HG02610 (cell line): ENCODE measurements at regions not wholly inside any gene's neighbourhood (a gene's known extent, or its start where the extent isn't known, plus 50 kb on each side); places are given as distances from the start of the nearest gene placed in this dataset.
"Not testable (repeated sequence)": the region's sequence is repeated elsewhere in the genome, so short reads cannot be mapped to it uniquely, and the experiment has no call there.

Experiments
- ATAC-seq: cut with Tn5 transposase; IDR thresholded peaks from one replicate; pipeline ENCODE4 v1.9.1; 2021; ENCODE audit warnings: mild to moderate bottlenecking, moderate library complexity; ENCODE audit not compliant: unreplicated experiment

- no peak for ATAC-seq
These were observed 671.5 kb upstream of the TMEM132C start for GRCh38 chr12:127595506-127595905.

DNA sequence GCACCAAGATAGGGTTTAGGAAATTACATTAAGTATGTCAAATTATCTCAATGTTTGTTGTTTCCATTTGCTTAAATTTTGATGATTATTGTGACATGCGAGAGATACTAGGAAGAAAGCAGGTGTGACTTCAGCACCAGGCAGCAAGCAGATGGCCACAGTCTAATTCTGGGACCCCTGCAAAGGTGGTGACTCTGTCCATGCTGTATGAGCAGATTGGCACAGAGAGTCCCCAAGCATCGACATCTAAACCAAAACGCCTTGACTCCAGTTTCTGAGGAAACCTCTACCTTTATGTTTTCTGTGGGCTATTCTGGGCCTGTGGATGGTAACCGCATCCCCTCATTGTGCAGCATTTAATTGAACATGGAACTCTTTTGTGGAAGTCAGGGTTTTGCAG, 670.1 kb upstream of the TMEM132C start:
- no peak for ATAC-seq

GRCh38 chr12:127599436-127599835, 667.5 kb upstream of the TMEM132C start:
- ATAC-seq, result no peak

DNA sequence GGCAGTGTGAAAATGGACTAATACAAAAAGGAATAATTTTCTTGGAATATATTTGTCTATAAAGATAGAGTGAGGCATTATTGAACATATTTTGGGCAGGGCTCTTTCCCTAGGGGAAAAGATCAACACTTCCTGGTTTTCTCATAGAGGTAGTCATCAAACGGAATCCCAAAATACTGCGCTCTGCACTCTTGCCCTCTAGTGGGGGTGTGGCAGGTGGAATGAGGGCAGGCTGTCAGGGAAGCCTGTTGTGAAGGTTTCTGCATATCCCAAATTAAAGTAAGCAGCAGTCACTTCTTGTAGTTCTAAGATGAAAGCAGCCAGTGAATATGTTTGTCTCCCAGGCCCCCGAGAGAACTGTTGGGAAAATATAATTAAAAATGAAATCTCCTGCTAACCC, 666.8 kb upstream of the TMEM132C start:
- no peak for ATAC-seq

DNA sequence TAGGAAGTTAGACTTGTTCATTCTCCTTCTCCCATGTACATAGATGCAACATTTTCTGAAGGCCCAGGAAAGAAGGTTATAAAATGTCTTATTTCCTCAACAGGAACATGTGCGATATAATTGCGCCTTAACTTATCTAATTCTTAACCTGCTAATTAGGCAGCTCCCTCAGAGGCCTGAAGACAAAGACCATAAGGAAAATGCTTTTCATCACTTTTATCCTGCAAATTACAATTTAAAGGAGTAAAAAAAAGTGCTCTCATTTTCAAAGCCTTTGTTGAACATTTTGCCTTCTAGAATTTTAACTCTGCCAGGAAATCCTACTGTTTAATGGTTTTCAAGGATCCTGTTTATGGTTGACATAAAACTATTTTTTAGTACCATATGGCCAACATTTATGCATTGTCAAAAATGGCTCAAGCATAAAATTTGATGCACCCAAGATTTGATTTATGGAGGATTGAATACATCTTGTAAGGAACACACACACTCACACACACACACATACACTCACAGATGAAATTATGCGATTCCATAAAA, 660.4 kb upstream of the TMEM132C start:
- no peak for ATAC-seq

- no peak for ATAC-seq
These were observed 659.7 kb upstream of the TMEM132C start for GRCh38 chr12:127607146-127607725.

DNA sequence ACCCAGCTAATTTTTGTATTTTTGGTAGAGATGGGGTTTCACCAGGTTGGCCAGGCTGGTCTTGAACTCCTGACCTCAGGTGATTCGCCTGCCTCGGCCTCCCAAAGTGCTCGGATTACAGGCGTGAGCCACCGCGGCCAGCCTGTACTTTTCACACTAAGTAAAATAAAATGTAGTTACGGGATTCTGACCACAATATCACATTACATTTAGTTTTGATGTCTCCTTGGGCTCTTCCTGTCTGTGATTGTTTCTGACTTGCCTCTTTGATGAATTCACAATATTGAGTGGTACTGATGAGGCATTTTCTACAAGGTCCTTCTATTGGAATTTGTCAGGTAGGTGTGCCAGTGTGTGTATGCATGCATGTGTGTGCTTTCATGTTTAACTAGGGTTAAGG, 658.6 kb upstream of the TMEM132C start:
- not testable (repeated sequence) for ATAC-seq

DNA sequence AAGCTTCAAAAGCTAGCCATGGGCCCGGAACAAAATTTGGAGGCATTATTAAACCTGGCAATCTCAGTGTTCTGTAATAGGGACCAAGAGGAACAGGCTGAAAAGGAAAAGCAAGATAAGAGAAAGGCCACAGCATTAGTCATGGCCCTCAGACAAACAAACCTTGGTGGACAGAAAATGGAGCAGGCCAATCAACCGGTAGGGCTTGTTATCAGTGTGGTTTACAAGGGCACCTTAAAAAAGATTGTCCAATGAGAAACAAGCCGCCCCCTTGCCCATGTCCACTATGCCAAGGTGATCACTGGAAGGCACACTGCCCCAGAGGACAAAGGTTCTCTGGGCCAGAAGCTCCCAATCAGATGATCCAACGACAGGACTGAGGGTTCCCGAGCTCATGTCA, 653.9 kb upstream of the TMEM132C start:
- ATAC-seq, result no peak

- no peak for ATAC-seq
These were observed 646.9 kb upstream of the TMEM132C start for GRCh38 chr12:127619869-127620734.

DNA sequence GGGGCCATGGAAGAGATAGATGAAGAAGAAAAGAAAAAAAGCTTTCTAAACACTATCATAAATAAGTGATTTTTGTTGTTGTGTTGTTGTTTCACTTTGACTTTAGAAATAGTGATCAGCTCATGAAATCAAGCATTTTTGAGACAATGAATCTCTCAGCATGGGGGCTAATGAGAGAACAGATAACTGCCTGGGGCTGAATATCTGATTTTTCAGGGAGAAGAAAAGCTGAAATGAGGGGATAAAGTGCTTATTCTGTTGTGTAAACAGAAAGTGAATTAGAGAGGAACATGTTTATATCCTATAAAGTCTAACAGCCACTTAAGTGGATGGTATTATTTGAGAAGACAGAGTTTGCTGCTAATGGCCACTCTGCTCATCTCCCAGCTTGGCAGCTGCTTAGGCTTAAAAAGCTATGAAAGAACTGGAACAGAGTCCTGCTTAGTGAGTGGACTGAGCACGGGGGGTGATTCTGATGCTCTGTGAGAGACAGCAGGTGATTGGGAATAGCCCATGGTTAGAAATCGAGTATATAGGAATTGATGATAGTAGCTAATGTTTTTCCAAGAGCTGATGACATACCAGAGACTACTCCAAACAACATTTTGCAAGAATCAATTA, 646.1 kb upstream of the TMEM132C start:
- ATAC-seq, result no peak

DNA sequence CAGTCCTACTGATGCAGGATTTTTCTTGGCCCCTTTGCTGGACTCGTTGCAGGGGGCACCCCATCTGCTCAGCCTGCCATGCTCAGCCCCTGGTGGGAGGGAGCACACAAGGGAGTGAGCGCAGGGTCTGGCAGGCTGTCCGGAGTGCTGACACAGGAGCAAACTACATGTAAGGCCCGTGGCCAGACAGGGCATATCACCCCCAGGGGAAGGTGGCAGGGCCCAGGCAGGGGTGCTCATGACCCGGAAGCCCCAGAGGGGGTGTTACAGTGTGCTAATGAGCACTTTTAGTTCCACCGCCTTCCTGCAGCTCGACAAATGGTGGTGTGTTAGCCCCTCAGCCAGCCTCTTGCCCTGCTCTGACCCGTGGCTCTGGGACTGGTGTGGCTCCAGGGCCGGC, 645.6 kb upstream of the TMEM132C start:
- no peak for ATAC-seq

- ATAC-seq, result no peak
These were observed 643.6 kb upstream of the TMEM132C start for GRCh38 chr12:127623362-127623761.

GRCh38 chr12:127625176-127625771, 641.7 kb upstream of the TMEM132C start:
- ATAC-seq, result no peak

- ATAC-seq, result no peak
These were observed 638.3 kb upstream of the TMEM132C start for GRCh38 chr12:127628645-127629044.

DNA sequence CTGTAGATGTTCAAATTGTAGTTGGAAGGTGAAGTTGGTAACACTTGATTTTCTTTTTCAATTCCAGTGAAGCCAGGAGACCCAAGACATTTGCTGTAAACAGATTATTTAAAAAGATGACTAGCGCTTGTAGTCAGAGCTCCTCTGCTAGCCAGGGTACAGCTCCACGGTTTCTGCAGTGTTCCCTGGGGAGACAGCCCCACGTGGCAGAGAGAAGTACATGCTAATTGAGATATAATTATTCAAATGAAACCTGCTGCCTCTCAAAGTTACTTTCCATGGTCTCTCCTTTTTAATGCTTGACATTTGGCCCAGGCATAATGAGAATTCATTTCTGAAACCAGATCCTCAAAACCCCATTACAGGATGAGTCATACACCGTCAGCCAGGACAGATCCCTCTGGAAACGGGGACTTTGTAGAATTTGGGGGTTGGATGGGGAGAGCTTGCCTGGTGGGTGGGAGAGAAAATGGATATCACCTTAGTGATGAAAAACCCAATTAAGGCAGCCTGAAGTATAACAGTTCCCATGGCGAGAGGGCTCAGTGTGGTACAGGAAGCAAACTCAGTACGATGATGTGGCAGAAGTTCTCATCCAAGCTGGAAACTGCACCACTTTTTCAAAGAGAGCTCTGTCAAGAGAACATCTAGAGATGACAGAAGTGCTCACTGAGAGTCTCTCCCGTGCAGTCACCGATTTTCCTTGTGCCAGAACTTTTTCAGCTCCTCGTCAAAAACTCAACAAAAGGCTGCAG, 637.7 kb upstream of the TMEM132C start:
- ATAC-seq, result no peak

- ATAC-seq, result no peak
These were observed 634.5 kb upstream of the TMEM132C start for GRCh38 chr12:127632461-127632860.

- ATAC-seq, result peak; percentile 85
These were observed 631.1 kb upstream of the TMEM132C start for GRCh38 chr12:127635838-127636237.

GRCh38 chr12:127636882-127637281, 630.1 kb upstream of the TMEM132C start:
- ATAC-seq, result no peak

GRCh38 chr12:127640181-127640886, 626.6 kb upstream of the TMEM132C start:
- no peak for ATAC-seq

DNA sequence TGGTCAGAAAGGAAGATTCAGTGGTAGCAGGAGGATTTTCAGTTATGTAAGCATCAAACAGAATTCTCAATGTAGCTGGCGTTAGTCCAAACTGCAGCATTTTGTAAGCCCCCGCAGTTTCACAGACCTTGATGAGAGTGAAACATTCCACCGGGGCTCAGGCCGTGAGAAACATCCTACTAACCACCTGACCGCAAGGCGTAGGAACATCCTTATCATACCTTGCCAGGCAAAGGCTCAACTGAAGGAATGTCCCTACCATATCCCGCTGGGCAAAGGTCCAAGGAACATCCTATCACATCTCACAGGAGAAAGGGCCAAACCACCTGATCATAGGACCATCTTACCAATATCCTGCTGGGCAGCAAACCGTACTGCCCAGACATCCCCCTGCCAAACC, 624.8 kb upstream of the TMEM132C start:
- ATAC-seq, result no peak
